OCI-LY1 (cell line): ENCODE measurements at regions not wholly inside any gene's neighbourhood (a gene's known extent, or its start where the extent isn't known, plus 50 kb on each side); places are given as distances from the start of the nearest gene placed in this dataset.

Experiments
- EZH2 ChIP-seq: fragments of 200-600 bp; sonication (generic), shearing (Covaris generic); IDR thresholded peaks from 2 replicates; pipeline ENCODE4 v1.8.0; 2017; ENCODE audit warnings: borderline replicate concordance, mixed run types, mild to moderate bottlenecking, antibody characterized with exemption, low read length, moderate library complexity, mixed read lengths
- TF ChIP-seq, protein P1 (sequence below): fragments of 200-600 bp; sonication (generic), shearing (Covaris generic); IDR thresholded peaks from 2 replicates; pipeline ENCODE4 v1.5.1; 2017; ENCODE audit warnings: mild to moderate bottlenecking, antibody characterized with exemption, low read length, moderate library complexity, mixed read lengths

DNA sequence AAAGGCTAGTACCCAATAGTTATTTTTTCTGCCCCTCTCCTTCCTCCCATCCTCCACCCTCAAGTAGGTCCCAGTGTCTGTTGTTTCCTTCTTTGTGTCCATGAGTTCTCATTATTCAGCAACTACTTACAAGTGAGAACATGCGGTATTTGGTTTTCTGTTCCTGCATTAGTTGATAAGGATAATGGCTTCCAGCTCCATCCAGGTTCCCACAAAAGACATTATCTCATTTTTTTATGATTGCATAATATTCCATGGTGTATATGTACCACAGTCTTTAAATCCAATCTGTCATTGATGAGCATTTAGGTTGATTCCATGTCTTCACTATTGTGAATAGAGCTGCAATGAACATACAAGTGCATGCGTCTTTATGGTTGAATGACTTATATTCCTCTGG is 128.3 kb upstream of the ANKRD55 start:
- TF ChIP-seq, protein P1, sequence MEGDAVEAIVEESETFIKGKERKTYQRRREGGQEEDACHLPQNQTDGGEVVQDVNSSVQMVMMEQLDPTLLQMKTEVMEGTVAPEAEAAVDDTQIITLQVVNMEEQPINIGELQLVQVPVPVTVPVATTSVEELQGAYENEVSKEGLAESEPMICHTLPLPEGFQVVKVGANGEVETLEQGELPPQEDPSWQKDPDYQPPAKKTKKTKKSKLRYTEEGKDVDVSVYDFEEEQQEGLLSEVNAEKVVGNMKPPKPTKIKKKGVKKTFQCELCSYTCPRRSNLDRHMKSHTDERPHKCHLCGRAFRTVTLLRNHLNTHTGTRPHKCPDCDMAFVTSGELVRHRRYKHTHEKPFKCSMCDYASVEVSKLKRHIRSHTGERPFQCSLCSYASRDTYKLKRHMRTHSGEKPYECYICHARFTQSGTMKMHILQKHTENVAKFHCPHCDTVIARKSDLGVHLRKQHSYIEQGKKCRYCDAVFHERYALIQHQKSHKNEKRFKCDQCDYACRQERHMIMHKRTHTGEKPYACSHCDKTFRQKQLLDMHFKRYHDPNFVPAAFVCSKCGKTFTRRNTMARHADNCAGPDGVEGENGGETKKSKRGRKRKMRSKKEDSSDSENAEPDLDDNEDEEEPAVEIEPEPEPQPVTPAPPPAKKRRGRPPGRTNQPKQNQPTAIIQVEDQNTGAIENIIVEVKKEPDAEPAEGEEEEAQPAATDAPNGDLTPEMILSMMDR: no peak
- no peak for TF ChIP-seq EZH2
